ENCODE measurements at regions not wholly inside any gene's neighbourhood (a gene's known extent, or its start where the extent isn't known, plus 50 kb on each side); places are given as distances from the start of the nearest gene placed in this dataset.

DNA sequence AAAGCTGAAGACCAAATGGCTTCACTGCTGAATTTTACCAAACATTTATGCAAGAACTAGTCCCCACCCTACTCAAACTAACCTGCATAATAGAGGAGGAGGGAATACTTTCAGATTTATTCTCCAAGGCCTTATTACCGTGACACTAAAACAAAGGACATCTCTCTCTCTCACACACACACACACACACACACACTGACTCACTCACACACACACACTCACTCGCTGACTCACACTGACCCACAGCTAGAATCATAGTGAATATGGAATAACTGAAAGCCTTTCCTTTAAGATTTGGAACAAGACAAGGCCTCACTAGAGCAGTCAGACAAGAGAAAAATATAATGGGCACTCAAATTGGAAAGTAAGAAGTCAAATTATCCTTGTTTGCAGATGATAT is 1014.1 kb downstream of the TMTC2 start:
- TF ChIP-seq CTCF (IDR thresholded peaks at IDR 0.05; ENCODE audit: low read depth, low read length), result no peak
- no peak for TF ChIP-seq EZH2phosphoT487 (IDR thresholded peaks at IDR 0.05; ENCODE audit: low read depth)
